SKM-1 treated with dmso at 0.1 percent for 144 hours (cell line): ENCODE measurements at regions not wholly inside any gene's neighbourhood (a gene's known extent, or its start where the extent isn't known, plus 50 kb on each side); places are given as distances from the start of the nearest gene placed in this dataset.
A peak's percentile ranks its signal among the peaks of the same experiment; 100 is the strongest.

ENCODE experiments used
- DNase-seq: peaks from one replicate; lab custom pipeline; 2025; ENCODE audit not compliant: unreplicated experiment; lab: John Stamatoyannopoulos, UW

- no peak for DNase-seq
These were observed 247.5 kb downstream of the MBNL1 start for GRCh38 chr3:152516216-152516615.

DNA sequence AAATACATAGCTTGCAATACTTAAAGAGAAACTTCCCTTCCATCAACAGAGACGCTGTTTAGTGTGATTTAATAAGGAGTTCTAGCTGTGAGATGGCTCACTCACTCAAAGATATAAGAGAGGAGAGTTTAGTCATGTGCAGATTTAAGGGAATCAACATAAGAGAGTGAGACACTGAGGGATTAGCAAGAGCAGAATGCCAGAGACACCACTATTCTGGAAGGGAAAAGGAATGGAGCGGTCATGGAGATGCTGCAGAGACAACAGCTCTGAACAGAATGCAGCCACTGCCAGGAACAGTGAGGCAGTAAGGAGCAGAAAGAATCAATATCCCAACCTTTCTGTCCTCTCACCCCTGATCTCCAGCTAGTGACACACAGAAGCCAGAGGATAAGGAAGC is 248.8 kb downstream of the MBNL1 start:
- no peak for DNase-seq

- DNase-seq: no peak
These were observed 249.6 kb downstream of the MBNL1 start for GRCh38 chr3:152518346-152518745.

DNA sequence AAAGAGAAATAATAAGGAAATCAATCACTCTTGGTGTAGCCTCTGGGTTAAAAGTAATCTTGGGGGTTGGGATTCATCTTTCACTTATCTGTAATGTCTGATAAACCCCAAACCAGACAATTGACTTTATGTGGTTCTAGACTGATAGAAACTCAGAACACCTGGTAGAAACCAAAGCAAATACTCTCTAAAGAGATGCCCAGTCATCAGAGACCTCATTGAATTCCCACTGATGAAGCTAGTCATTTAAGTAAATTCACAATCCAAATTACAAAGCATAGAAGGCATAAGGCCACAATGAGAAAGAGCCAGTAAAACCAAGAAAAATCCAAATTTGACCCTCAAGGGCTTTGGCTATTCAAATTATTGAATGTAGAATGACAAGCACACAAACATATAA is 250.6 kb downstream of the MBNL1 start:
- no peak for DNase-seq

DNA sequence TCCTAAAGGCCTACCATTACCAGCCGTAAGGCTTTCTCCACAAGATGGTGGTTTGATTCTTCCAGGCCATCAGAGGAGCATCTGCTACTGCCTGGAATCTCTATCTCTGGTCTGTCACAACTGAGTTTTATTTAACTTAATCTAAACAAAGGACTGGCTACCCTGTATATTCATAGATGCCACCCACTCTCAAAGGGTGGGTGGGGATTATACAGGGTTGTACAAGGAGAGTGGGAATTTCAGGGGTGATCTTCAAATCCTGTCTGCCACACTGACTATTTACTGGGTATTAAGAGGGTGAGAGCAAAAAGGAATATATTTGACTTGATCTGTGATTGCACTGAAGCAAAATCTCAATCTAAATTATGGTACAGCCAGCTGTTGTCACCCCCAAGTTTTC is 253.3 kb downstream of the MBNL1 start:
- no peak for DNase-seq

- DNase-seq: peak; percentile 9
These were observed 255.7 kb downstream of the MBNL1 start for GRCh38 chr3:152524198-152525140.

GRCh38 chr3:152531717-152532116 is 263.0 kb downstream of the MBNL1 start:
- no peak for DNase-seq

GRCh38 chr3:152538518-152538917 is 269.8 kb downstream of the MBNL1 start:
- no peak for DNase-seq

GRCh38 chr3:152539191-152539764 is 270.5 kb downstream of the MBNL1 start:
- peak; percentile 11 for DNase-seq

GRCh38 chr3:152540120-152540519 is 271.4 kb downstream of the MBNL1 start:
- no peak for DNase-seq

- no peak for DNase-seq
These were observed 278.4 kb downstream of the MBNL1 start for GRCh38 chr3:152547153-152547552.

DNA sequence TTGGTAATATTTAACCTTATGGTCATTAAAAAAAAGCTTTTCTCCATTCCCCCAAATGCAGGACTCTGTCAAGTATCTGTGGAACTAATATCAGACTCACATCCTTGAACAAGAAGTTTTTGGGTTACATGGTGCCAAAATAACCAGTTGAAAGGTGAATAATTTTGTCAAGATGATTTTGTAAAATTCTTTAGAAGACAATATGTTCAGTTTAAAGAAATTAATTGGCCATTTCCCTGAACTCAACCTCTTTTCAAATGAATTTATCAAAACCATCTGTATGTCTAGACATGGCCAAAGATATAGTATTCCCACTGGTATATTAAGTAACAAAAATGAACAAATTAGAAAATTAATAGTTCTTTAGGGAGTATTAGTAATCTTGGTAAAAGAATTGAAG is 280.5 kb downstream of the MBNL1 start:
- DNase-seq: no peak

- no peak for DNase-seq
These were observed 281.6 kb downstream of the MBNL1 start for GRCh38 chr3:152550284-152550683.

GRCh38 chr3:152554980-152555379 is 280.0 kb upstream of the P2RY1 start:
- no peak for DNase-seq

- DNase-seq: no peak
These were observed 279.2 kb upstream of the P2RY1 start for GRCh38 chr3:152555666-152556291.

GRCh38 chr3:152556731-152557254 is 278.1 kb upstream of the P2RY1 start:
- DNase-seq: no peak

DNA sequence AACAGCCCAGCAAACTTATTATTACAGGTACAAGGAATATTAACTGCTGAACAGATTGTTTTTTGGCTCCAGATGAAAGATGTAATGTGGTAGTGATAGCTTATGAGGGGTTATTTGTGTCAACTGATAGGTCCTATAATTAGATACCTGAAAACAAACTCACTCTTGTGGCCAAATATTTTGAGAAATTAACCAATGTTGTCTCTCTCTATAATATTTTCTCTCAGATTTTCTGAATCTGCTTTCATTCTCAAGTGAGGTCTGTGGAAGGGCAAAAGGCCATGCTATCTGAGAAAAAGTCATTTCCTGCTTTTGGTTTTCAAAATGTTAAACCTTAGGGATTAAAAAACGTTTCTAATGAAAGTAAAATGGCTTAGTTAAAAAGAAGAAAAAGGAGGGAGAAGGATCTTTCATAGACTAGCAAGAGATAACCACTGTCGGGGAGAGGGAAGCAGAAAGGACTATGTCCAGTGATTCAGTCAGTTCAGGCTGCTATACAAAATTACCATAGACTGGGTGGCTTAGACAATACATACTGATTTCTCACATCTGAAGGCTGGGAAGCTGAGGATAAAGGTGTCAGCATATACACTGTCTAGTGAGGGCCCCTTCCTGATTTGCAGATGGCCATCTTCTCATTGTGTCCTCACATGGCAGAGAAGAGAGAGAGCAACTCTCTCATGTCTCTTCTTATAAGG is 277.5 kb upstream of the P2RY1 start:
- DNase-seq: no peak

DNA sequence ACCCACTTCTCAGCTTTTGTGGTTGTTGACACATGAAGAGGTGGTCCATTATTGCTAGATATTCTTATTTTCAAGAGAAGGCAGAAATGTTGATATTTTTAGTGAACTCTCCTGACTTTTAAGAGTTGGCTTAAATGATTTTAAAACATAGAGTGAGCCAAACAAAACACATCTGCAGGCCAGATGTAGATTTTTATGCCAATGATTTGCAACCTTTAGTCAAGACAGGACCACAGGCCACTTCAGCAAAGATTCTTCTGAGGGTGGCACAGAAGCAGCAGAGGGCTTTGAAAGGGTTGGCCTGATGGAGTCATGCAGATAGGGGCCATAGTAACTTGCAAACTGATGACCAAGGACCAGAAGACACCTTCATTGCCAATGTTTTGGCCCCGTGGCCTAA is 276.5 kb upstream of the P2RY1 start:
- no peak for DNase-seq

GRCh38 chr3:152559246-152559645 is 275.7 kb upstream of the P2RY1 start:
- no peak for DNase-seq

DNA sequence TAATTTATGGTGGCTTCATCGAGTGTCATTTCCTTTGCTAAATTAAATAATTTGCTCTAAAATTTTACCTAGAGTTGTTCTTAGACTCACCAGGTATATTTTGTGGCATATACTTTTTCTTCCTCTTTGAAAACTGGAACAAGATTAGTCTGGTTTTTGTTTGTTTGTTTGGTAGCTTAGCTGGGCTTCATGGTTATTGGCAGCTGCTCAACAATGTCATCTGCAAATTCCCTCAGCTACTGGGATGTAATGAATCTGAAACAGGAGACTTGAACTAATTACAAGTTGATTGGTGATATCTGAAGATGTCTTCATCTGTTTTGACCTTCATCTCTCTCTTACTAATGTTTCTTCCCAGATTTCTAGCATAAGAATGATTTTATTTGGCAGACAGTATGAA is 270.5 kb upstream of the P2RY1 start:
- no peak for DNase-seq

GRCh38 chr3:152574461-152575079 is 260.4 kb upstream of the P2RY1 start:
- peak; percentile 57 for DNase-seq
